Epithelial cell of prostate (primary cell): ENCODE measurements at regions not wholly inside any gene's neighbourhood (a gene's known extent, or its start where the extent isn't known, plus 50 kb on each side); places are given as distances from the start of the nearest gene placed in this dataset.
"Not testable (repeated sequence)": the region's sequence is repeated elsewhere in the genome, so short reads cannot be mapped to it uniquely, and the experiment has no call there.

ENCODE experiments used
- DNase-seq: peaks from one replicate; pipeline ENCODE4 v3.0.0-alpha.2; 2011; ENCODE audit warnings: low read depth, low spot score
- H3K27ac ChIP-seq: fragments of 450-650 bp; 2 replicates; pipeline ENCODE4 v1.5.1; 2017; ENCODE audit warnings: mild to moderate bottlenecking

- DNase-seq, result no peak
- no peak overlapping the region for H3K27ac ChIP-seq
These were observed 136.9 kb downstream of the KCNJ12 start for GRCh38 chr17:21513012-21513570.

GRCh38 chr17:21514567-21514966 is 138.4 kb downstream of the KCNJ12 start:
- DNase-seq, H3K27ac ChIP-seq: not testable (repeated sequence)

GRCh38 chr17:21517538-21518293 is 141.6 kb downstream of the KCNJ12 start:
- H3K27ac ChIP-seq, result no peak overlapping the region
- no peak for DNase-seq

GRCh38 chr17:21522755-21523336 is 146.7 kb downstream of the KCNJ12 start:
- no peak for DNase-seq
- H3K27ac ChIP-seq, result no peak overlapping the region

- H3K27ac ChIP-seq, result no peak overlapping the region
- DNase-seq, result no peak
These were observed 147.5 kb downstream of the KCNJ12 start for GRCh38 chr17:21523497-21524210.

- H3K27ac ChIP-seq, result no peak overlapping the region
- DNase-seq, result no peak
These were observed 148.0 kb downstream of the KCNJ12 start for GRCh38 chr17:21524211-21524591.

GRCh38 chr17:21525464-21526130 is 149.4 kb downstream of the KCNJ12 start:
- DNase-seq, result no peak

GRCh38 chr17:21528031-21528695 is 152.0 kb downstream of the KCNJ12 start:
- H3K27ac ChIP-seq, result no peak overlapping the region
- no peak for DNase-seq

More at GRCh38 chr17:21525464-21526130, 149.4 kb downstream of the KCNJ12 start:
- no peak overlapping the region for H3K27ac ChIP-seq

- DNase-seq, result no peak
- H3K27ac ChIP-seq, result no peak overlapping the region
These were observed 154.2 kb downstream of the KCNJ12 start for GRCh38 chr17:21530311-21530710.

- DNase-seq, result no peak
- H3K27ac ChIP-seq, result no peak overlapping the region
These were observed 154.7 kb downstream of the KCNJ12 start for GRCh38 chr17:21530841-21531240.

- no peak for DNase-seq
- H3K27ac ChIP-seq, result no peak overlapping the region
These were observed 156.7 kb downstream of the KCNJ12 start for GRCh38 chr17:21532763-21533385.

- H3K27ac ChIP-seq, result no peak overlapping the region
- no peak for DNase-seq
These were observed 156.5 kb upstream of the KCNJ18 start for GRCh38 chr17:21535686-21536375.

GRCh38 chr17:21537302-21537701 is 155.0 kb upstream of the KCNJ18 start:
- H3K27ac ChIP-seq, result no peak overlapping the region
- DNase-seq, result no peak

GRCh38 chr17:21538615-21539014 is 153.7 kb upstream of the KCNJ18 start:
- no peak for DNase-seq
- peak overlapping the region; percentile 35 for H3K27ac ChIP-seq

GRCh38 chr17:21539146-21539545 is 153.2 kb upstream of the KCNJ18 start:
- peak; percentile 37 for DNase-seq
- H3K27ac ChIP-seq, result peak overlapping the region; percentile 35

- no peak overlapping the region for H3K27ac ChIP-seq
- DNase-seq, result no peak
These were observed 151.8 kb upstream of the KCNJ18 start for GRCh38 chr17:21540502-21540901.

- no peak overlapping the region for H3K27ac ChIP-seq
- no peak for DNase-seq
These were observed 150.3 kb upstream of the KCNJ18 start for GRCh38 chr17:21542070-21542469.

- H3K27ac ChIP-seq, result no peak overlapping the region
- DNase-seq, result no peak
These were observed 149.3 kb upstream of the KCNJ18 start for GRCh38 chr17:21542991-21543390.

- H3K27ac ChIP-seq, result no peak overlapping the region
- no peak for DNase-seq
These were observed 147.3 kb upstream of the KCNJ18 start for GRCh38 chr17:21545064-21545463.
